Stimulated activated CD4-positive, alpha-beta T cell treated with anti-CD3 and anti-CD28 coated beads, Interleukin-12 subunit alpha, Interleukin-12 subunit beta, amount 100 ng/mL, for 48 hours (primary cell): ENCODE measurements at regions not wholly inside any gene's neighbourhood (a gene's known extent, or its start where the extent isn't known, plus 50 kb on each side); places are given as distances from the start of the nearest gene placed in this dataset.

Source experiments
- DNase-seq, 3 donors: peaks; one replicate each; pipeline ENCODE4 v3.0.0-alpha.2; 2020; ENCODE audit warnings: low read depth in 2 of 3, low spot score in 1 of 3

DNA sequence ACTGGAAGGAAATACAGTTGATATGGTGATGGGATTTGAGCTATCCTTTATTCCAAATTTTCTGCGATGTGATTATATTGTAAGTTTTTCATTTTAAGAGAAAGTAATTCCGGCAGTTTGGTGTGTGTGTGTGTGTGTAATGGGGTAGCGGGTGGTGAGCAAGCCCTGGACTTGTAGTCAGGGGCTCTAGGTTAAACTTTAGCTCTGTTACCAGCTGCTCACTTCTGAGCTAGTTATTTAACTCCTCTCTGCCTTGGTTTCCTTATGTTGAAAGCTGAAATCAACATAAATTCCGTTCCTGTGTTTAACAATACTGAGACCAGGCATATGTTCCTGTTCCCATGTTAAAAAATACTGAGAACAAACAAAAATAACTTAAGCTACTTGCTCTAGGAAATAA is 174.1 kb upstream of the CASK start:
- no peak for DNase-seq

DNA sequence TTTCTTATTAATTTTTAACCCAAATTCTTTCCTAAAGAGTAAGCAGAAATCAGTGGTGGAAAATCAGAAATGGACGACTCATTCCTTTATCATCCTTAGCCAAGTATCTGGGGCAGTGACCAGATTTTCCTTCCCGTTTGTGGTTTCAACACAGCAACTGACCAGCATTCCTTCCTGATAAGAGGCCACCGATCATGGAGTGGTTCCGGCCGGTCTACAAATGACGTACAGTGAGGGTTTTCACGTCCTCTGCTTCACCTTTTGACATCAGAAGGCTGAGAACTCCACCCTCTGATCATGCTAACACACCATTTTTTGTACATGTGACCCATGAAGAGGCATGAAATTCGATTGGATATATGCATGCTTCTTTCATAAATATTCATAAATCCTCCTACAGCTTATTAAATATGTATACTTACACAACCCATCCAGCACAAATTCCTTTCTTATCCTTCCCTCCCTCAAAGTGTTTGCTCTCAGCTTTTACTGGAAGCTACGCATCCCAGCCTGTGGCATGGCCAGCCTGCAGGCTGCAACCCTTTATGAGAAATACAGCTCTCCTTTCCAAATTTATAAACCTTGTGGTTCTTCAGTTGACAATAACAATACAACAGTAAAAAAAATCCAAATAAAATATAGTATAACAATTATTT is 173.0 kb upstream of the CASK start:
- DNase-seq, result no peak

DNA sequence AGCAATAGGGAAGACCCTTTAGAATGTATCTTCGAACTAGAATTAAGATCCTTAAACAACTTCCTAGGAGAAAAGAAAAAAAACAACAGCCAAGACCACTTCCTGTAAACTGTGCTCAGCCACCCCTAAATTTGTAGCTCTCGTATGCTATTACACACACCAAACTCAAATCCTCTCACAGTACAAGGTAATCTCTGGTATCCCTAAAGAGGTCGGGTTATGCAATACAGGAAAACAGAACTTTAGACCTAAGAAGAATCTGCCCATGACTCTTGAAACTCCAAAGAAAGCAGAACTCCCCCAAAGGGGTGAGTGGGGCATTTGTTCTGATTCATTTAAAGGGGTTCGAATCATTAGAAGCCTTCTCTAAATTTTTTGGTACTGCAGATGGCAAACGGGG is 170.9 kb upstream of the CASK start:
- no peak for DNase-seq

DNA sequence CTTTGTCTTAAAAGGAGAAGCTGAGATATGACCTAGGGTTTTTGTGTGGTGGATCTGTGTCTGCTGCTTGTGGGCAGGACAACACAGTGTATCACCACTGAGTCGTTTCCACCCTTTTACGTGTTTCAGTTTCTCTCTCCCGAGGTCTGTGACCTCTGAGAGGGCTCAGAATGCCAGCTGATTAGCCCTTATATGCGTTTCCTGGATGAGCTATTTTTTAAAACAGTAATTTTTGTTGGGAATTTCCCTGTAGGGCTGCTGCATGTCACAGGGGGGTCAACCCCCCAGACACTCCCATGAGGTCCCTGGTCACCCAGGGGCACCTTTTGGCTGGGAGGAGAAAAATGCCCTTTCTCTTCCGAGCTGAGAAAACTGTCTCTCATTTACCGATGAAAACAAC is 170.4 kb upstream of the CASK start:
- DNase-seq, result peak in 1 of 3 donors; percentile 0

DNA sequence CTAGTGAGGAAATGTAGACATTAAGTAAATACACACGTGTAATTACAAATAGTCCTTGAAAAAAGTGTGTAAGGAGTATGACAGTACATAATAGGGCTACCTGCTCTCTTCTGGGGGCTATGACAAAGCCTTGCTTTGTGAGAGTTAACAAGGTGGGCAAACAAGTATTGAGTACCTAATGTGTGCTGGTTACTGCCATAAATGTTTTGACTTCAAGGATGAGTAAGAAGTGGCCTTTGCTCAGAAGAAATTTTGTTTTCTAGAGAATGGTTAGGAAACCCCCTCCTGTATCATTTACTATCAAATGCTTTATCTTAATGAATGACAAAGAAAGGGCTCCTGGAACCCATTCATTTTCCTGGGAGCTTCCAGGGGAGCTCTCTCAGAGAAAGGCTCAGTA is 167.0 kb upstream of the CASK start:
- no peak for DNase-seq

DNA sequence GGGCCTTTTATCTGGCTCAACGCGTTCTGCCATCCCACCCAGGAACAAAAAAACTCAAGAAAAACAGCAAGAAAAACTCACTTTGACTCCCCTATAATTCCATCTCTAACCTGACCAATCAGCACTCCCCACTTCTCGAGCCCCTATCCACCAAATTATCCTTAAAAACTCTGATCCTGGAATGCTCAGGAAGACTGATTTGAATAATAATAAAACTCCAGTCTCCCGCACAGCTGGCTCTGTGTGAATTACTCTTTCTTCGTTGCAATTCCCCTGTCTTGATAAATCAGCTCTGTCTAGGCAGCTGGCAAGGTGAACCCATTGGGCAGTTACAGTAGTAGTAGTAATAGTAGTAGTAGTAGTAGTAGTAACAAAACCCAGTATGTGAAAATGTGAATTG is 165.7 kb upstream of the CASK start:
- DNase-seq, result no peak

DNA sequence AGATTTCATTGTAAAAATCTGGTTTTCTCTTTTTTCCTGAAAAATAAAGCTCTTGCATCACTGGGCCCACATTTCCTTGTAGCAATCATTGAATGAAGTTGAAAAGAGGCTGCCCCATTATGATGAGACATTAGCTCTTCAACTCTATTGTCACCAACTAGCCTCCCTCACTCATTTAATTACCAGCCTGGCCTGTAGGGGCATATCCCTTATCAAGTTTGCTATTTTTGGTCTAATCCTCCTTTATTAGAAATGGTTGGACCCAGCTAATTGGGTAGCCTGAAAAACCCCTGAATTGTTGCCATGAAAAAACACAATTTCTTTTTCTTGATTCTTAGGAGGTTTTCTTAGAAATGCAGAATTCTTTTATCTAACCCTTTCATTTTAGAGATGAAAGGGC is 164.6 kb upstream of the CASK start:
- no peak for DNase-seq

DNA sequence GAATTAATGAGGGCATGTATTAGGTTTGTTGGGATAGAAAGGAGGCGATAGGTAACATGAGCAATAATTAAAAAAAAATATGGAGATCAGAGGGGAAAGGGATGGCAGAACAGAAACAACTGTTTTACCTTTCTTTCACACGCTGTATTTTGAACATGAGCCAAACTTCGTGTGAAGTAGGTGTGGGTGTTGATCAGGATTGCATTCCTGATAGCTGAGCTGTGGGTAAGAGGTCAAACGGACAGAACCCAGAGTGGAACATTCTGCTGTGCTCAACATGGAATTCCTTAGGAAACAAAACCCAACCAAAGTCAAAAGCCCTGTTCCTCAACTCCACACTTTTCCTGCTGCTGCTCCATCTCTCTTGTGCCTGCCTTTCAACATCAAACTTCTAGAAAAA is 162.5 kb upstream of the CASK start:
- no peak for DNase-seq

DNA sequence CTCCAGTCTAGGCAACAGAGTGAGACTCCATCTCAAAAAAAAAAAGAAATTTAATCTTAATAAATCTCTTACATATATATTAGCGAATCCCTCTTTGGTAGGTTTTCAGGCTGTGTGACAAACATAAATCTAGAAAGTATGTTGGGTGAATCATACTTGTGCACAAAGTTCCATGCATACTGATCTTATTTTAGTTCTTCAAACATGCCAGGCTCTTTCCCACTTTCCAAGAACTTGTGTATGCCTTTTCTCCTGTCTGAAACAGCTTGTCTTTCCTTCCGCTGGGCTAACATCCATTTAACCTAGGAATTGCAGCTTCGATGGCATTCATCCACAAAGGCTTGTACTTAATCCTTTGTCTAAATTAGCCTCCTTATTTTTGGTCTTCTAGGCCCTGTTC is 156.6 kb upstream of the CASK start:
- no peak for DNase-seq

DNA sequence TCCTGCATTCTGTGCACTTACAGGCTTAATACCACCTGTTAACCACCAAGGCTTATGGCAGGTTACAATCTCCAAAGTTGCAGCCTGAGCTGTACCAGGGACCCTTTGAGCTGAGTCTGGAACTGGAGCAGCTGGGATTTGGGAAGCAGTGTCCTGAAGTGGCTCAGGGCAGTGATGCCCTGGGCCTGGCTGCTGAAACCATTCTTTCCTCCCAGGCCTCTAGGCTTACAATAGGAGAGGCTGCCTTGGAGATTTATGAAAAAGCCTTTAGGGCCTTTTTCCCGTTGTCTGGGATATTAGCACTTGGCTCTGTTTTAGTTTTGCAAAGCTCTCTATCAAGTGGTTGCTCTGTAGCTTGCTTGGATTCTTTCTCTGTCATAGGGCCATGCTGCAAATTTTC is 154.3 kb upstream of the CASK start:
- DNase-seq, result no peak

DNA sequence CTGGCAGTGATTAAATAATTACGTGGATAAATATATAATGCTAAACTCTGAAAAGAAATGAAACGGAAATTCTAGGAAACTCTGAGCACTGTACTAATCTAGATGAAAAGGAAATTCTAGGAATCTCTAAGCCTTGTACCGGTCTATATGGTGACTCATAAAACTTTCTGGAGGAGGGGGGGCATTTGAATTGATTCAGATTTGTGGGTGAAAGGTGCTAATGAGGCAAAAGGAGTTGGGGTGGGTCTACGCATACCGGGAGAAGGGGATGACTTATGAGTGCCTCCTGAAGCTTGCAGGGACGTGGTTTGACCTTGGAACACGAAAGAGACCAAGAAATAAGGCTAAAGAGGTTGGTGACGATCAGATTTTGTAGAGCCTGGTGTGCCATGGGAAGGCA is 151.7 kb upstream of the CASK start:
- DNase-seq, result peak in 1 of 3 donors; percentile 0

DNA sequence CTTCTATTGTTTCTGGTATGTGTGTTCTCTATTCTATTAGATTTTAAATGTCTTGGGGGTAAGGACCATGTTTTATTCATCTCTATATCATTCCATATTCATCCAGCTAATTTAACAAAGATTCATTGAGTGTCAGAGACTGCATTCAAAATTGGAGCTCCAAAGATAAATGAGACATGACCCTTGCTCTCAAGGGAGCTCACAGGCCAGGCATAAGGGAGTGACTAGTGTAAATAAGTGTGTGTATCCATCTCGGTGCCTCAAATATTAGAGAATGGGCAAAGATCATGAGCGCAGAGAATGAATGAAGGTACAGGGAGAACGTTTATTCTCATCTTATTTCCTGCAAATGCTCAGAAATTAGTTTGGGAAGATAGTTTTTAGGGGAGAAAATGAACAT is 150.1 kb upstream of the CASK start:
- DNase-seq, result no peak

DNA sequence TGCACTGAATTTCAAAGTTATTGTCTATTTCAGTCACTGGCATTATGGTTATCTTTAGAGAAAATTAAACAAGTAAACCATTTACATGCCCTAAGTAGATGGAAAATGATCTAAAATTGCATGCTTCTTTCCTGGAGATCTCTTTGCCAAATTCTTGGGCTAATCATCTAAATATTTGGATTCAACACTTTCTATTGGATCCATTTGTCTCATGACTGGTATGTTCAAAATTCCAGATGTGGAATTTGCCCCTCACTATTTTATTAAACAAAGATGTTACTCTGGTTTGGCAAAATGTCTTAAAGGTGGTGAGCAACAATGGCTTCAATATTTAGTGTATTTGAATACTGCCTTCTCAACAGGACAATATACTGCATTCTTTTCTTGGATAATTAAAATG is 147.5 kb upstream of the CASK start:
- DNase-seq, result no peak

DNA sequence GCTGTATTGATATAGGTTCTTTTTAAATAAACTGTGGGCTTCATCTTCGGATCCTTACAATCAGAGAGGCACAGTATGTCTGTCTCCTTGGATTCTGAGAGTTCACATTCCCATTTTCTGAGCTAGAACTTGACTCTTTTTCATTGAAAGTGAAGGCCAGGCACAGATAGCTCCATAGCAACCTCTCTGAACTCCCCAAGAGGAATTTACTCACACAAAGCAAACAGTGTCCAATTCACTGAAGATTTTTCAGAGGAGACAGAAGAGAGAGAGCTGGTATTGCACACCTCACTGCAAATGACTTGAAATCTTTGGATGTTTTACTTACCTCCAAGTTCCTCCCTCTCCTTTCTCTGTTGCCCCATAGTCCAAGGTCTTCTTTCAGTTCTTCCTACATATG is 130.9 kb upstream of the CASK start:
- no peak for DNase-seq

DNA sequence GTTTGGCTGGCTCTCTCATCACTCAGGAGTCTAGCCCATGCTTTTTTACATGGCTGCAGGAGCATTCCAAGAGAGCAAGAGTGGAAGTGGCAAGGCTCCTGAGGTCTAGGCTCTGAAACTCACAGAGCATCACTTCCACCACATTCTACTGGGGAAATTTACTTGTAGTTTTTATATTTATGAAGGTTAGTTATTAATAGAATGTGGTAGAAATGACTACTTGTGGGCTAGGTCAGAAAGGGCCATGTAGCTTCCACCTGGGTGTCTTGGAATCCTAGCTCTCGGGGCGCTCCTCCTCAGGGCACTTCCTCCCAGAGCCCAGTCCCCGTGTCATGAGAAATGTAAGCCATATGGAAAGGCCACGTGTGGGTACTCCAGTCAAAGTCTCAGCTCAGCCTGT is 127.0 kb upstream of the CASK start:
- DNase-seq, result no peak

DNA sequence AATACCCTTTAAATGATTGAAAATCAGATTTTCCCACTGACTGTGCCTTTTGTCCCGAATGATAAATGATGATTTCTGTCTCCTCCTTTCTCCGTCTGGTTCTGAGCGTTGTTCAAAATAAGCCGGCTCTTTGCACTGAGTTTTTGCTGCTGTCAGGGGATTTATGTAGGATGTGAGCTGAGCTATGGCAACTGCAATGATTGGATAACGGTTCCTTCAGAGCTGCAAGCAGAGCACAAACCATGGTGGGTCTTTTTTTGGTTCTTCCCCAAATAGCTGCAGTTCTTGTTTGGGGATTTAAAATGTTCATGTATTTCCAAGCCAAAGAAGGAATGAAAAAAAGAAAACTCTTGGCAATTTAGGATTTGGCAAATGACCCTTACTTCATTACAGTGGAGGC is 124.5 kb upstream of the CASK start:
- DNase-seq, result no peak

DNA sequence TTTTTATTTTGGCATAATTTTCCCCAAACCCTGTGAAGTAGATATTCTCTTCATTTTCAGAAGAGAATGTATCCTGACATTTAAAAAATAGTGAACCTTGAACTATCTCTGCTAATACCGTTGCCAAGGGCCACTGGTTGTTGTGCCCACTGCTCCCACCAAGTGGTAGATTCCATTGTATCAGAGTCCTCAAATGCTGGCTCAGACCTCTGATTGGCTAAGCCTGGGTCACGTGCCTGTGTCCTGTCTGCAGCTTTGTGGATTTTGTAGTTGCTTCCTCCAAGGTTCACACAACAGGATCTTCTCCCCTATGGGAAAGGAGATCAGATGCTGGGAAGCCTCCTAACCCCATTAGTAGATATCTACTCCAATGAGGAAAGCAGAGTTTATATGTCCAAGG is 104.8 kb upstream of the CASK start:
- DNase-seq, result no peak

DNA sequence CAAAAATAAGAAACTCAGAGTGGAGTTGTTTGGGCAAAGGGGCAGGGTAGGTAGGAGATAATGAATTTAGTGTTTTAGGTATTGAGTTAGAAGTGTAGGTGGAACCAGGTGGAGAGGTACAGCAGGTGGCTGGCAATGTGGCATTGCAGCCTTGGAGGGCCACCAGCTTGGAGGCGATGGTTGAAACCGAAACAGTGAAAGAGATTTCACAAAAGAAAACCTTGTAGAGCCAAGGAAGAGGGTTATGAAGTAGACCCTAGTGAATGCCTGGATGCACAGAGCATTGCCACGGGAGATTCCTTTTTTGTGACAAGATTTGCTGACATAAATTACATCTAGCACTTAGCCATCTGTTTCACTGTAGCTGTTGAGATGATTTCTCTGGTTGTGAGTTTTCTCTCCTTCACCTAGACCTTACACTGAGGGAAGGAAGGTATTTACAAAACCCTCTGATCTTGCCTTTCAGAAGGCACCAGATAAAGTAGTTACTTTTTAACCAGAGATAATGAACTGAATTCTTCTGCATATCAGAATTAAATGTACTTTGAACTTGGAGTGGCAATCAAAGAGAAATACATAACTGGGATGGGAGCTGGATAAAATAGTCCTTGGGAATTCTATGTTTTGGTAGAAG is 104.1 kb upstream of the CASK start:
- DNase-seq, result no peak

DNA sequence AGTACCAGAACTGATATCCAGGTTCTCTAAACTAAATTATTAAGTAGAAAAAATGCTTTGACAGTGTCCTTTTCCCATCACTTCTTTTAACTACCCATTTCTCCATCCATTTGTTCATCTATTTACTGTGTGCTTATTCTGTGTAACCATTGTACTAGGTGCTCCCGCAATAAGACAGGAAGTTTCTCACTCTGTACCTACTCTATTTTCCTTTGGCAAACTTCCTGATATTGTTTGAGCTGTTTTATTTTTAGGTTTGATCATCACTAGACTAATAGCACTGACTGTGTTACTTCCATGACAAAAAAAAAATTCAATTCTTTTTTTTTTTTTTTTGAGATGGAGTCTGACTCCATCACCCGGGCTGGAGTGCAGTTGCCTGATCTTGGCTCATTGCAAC is 102.5 kb upstream of the CASK start:
- DNase-seq, result no peak

DNA sequence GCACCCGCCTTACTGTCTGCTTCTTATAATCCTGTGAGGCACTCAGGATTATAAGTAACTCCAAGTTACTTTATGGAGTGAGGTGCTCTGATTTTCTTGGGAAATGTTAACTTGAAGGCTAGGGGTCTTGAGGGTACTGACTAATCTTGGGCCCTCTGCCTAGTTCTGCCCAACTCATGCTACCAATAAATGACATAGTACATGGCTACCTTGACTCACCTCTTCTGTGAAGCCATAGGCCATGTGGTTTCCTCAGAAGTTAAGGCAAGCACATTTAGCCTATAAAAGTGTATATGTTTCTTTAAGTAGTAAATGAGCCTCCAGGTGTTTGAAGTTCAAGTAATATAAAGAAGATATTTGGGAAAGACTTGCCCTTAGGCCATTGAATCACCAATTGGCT is 99.8 kb upstream of the CASK start:
- no peak for DNase-seq

DNA sequence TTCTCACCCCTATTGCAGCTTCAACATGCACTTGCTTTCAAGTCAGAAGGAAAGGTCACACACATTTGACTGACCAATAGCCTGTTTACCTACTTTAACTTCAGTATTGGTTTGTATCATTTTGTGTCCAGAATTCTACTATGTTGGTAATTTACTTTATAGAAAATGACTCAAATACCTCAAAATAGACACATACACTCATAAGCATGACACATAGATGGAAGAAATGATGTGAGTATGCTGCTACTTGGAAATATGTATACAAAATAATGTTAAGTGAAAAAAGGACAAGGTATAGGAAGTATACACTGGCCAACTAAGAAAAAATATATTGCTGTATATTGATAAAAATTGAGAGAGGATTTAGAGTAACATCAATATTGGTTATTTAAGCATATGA is 98.8 kb upstream of the CASK start:
- no peak for DNase-seq

DNA sequence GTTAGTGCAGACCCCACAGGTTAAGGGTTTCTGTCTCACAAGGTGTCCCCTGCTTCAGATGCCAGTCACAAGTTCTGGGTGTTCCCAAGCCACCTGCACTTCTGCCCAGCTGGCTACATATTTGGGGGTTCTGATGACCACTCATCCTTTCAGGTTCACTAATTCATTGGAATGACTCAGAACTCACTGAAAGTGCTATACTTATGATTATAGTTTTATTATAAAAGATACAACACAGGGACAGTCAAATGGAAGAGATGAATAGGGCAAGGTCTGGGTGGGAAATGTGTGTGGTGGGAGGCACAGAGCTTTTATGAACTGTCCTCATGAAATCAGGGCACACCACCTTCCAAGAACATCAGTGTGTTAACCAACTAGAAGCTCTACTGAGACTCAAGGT is 97.7 kb upstream of the CASK start:
- no peak for DNase-seq

DNA sequence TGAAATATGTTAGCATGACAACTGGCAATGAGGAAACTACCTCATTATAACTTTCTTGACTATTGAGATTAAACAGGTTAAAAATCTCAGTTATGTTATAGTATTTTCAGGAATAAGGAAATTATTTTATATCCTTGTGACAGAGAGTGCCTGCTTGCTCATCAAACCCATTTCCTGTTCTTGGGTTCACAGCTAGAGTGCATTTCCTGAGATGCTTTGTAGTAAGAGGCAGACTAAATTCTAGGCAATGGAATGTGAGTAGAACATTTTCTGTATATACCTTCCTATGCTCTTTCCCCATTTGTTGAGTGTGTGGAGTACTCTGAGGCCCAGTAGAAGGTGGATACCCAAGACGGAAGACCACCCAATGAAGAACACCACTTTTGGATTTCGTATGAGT is 96.9 kb upstream of the CASK start:
- no peak for DNase-seq
